Stromal cell of bone marrow (primary cell): ENCODE measurements at regions not wholly inside any gene's neighbourhood (a gene's known extent, or its start where the extent isn't known, plus 50 kb on each side); places are given as distances from the start of the nearest gene placed in this dataset.
A peak's percentile ranks its signal among the peaks of the same experiment; 100 is the strongest.
"Not testable (repeated sequence)": the region's sequence is repeated elsewhere in the genome, so short reads cannot be mapped to it uniquely, and the experiment has no call there.

Experiments used
- DNase-seq: peaks from one replicate; pipeline ENCODE4 v3.0.0-alpha.2; 2012; ENCODE audit warnings: low read depth

DNA sequence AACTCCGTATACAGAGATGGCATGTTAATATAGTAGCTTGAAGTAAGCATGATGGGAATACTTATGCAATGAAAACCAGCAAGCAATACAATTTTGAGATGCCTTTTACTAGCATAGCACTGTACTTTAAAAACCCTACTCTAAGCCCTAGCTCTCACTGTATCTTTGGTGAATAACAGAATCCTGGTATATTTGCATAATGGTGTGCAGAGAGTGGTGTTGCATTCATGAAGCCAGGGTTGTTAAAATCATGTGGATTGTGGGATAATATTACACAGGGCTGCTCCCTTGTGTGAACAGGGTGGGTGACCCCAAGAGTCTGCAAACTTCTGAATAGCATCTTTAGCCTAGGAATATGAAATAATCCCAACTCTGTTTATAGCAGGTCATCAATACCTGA is 105.2 kb upstream of the BMP2 start:
- no peak for DNase-seq

DNA sequence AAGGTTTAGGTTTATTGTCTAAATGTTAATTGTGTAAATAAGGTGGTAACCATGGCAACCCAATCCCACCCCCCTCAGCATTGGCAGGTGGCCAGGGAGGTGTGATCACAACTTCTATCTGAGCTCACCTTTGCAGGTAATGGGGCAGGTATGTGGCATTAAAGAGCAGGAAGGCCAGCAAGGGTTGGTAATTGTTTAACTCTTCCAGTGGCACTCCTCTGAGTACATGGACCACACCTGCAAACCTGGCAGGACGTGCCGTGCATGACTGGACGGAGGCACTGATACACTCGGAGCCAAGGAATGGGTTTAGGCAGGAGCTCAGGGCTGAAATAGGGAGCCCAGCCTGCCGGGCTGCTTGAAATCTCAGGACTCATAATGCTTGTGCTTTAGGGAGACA is 107.0 kb upstream of the BMP2 start:
- DNase-seq = no peak

DNA sequence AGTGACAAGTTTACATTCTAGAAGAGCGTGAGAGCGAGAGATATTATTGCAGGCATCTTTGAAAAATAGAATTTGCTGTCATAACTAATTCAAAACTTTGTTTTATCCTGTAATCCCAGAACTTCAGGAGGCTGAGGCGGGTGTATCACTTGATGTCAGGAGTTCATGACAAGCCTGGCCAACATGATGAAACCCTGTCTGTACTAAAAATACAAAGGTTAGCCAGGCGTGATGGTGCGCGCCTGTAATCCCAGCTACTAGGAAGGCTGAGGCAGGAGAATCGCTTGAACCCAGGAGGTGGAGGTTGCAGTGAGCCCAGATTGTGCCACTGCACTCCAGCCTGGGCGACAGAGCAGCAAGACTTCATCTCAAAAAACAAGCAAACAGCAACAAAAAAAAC is 108.6 kb upstream of the BMP2 start:
- DNase-seq = not testable (repeated sequence)

GRCh38 chr20:6657904-6658303 is 109.6 kb upstream of the BMP2 start:
- DNase-seq = no peak

DNA sequence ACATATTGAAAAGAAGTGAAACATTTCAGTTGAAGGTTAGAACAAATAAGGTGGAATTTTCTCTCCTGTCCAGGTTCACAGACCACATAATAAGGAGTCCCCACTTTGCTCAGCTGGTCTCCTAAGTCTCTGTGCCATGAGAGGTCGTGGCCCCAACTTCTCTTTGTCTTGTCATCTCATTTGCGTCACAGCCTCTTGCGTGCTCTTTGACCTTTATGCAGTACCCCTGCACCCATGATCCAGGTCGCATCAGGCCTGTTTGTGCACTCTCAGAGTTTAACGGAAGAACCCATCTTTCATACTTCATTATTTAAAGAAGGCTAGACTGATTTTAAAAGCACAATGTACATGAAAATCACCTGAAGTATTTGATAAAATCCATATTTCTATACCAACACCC is 110.4 kb upstream of the BMP2 start:
- no peak for DNase-seq

- peak; percentile 56 for DNase-seq
These were observed 112.8 kb upstream of the BMP2 start for GRCh38 chr20:6654513-6655252.

DNA sequence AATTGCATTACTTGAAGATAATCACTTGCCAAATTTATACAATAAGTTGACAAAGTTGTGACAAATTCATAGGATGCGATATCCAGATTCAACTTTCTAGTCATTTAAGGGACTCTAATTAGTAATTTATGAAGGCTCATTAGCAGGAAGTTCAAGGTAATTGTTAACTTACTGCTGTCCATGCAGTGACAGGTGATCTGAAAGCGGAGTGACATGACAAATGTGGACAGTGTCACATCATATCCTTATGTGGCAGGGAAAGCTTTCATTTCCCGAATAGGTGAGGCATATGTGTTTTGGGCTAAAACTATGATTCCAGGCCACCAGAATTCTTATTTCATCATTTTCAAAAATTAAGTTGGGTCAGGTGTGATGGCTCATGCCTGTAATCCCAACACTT is 115.9 kb upstream of the BMP2 start:
- DNase-seq = no peak

- peak; percentile 91 for DNase-seq
These were observed 116.5 kb upstream of the BMP2 start for GRCh38 chr20:6651016-6651415.

- DNase-seq = no peak
These were observed 121.4 kb upstream of the BMP2 start for GRCh38 chr20:6646021-6646636.

DNA sequence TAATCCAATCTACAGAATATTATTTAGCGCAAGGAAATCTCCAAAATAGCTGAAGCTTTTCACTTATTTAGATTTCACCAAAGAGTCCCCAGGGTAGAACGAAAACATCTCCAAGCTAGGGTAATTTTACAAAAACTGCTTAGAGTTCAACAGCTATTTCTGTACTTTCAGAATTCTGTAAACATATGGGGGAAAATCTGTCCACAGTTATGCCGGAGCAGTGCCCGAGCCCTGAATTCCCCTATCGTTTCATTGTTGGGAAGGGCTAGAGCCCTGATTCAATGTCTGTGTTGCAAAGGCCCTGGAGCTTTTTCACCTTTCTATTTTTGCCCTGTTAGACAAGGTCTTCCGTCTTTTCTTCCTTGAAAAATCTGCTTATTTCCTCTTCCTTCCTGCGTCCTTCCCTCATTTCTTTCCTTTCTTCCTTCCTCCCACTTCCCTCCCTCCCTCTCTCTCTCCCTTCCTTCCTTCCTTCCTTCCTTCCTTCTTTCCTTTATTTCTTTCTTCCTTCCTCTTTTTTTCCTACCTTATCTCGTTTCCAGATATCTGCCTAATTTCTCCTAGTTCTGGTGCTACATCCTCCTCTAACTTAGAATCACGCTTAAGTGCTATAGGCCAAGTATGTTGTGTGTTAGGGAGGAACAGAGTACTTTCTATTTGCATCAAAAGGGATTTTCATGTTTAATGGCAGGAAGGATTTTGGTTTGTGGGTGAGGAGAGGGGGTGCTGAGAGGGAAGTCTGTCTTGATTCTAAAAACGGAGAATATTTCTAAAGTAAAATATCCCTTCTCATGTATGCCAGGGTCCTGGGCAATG is 122.5 kb upstream of the BMP2 start:
- no peak for DNase-seq

DNA sequence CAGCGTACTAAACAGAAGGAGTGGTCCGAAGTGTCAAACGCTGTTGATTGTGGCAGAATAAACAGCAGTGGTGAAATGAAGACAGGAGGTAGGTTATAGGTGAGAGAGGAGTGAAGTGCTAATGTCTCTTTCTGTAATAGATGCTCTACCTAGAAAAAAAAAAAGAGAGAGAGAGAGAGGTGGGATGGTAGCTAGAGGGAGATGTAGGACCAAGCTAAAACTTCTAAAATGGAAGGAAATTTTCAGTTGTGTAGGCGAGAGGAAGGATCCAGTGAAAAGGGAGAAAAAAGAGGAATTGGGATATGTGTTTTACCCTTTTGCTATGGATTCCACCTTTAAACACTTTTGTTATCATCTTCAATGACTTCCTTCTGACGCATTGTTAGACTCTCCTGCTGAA is 126.5 kb upstream of the BMP2 start:
- DNase-seq = no peak

DNA sequence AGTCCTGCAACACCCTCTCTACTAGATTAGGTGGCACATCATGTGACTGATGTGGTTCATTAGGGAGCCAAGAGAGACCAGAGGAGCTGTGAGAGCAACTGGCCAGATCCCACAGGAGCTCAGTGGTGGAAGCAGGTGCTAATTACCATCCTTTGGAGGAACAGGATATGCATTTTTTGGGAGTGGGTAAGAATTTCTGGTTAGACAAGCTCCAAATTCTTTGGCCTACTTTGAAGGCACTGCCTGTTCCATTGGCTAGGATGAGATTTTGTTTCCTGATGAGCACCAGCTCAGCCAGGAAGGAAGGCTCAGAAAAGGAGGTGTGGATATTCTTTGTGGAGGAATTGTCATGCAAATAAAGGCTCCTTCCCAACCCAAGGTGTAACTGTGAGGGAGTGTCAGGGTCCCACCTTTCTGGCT is 130.3 kb upstream of the BMP2 start:
- no peak for DNase-seq

- DNase-seq = peak; percentile 76
These were observed 131.0 kb upstream of the BMP2 start for GRCh38 chr20:6636209-6637159.

DNA sequence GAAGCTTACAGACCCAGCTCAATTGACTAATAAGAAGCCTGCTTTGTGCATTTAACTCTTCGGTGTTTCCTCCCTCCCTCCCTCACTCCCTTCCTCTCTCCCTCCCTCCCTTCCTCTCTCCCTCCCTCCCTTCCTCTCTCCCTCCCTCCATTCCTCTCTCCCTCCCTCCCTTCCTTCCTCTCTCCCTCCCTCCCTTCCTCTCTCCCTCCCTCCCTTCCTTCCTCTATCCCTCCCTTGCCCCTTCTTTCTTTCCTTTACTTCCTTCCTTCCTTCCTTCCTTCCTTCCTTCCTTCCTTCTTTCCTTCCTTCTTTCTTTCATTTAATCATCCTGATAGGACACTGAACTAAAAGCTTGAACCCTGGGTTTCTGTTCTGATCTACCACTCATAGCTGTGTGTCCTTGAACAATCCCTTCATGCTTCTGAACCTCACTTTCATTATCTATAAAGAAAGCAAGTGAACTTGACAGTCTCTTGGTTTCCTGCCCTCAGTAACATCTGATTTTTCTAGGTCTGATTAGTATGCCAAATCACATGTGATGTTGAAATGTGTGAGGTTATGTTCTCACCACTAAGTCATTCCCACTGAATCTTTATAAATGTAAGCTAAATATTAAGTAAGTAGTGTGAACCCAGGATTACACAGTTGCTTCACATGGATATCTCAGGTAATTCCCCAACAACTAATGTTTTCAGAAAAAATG is 132.3 kb upstream of the BMP2 start:
- DNase-seq = no peak

DNA sequence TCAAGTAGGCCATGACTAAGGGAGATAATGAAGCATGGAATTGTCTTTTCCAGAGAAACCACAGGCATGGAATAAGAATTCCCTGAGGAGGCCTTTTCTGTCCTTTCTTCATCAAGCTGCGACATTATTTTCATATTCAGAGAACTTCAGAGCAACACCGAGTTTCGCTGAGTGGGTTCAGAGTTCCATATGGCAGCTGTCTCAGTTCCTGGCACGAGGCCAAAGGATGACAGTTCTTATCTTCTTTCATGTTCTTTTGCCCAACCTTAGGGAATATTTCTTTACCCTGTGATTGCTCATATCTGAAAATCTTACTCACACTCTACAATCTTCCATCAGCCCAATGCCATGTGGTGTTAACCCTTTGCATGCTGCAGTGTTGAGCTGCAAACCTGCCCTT is 135.3 kb upstream of the BMP2 start:
- no peak for DNase-seq

- DNase-seq = no peak
These were observed 137.0 kb upstream of the BMP2 start for GRCh38 chr20:6630514-6630913.

- DNase-seq = no peak
These were observed 137.9 kb upstream of the BMP2 start for GRCh38 chr20:6629564-6629963.

DNA sequence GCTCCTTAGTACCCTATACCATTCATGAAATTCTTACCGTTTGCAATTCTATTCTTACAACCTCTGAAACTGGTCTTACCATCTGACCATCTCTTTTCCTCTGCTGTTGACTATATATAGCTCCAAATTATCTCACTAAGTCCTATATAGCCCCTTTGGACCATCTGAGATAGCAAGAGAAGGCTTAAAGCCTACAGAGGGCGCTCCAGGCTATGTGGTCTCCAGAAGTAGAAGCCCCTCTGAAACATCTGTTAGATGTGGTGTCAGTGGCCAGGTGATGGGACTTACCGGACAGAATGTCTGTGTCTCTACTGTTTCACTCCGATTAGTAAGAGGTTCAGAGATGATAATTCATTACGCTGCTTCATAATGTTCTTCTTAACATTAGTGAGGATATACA is 140.7 kb upstream of the BMP2 start:
- no peak for DNase-seq

GRCh38 chr20:6623989-6624388 is 143.5 kb upstream of the BMP2 start:
- DNase-seq = no peak

GRCh38 chr20:6622041-6622440 is 145.4 kb upstream of the BMP2 start:
- no peak for DNase-seq

DNA sequence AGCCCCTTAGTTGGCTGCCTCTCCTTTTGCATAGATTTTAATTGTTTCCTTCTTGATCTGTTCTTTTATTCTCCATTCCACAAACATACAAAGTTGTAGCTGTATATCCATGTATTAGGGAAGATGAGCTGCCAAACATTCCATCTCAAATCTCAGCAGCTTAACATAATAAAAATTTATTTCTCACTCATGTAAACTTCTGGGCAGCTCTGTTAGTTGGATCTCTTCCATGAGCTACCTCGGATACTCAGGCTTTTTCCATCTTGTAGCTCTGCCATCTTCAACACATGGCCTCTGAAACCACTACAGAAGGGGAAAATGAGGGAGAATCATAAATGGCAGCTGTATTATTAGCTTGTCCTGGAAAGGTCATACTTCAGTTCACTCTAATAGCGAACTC is 149.4 kb upstream of the BMP2 start:
- no peak for DNase-seq
